ENCODE measurements at regions not wholly inside any gene's neighbourhood (a gene's known extent, or its start where the extent isn't known, plus 50 kb on each side); places are given as distances from the start of the nearest gene placed in this dataset.
"Not testable (repeated sequence)": the region's sequence is repeated elsewhere in the genome, so short reads cannot be mapped to it uniquely, and the experiment has no call there.

DNA sequence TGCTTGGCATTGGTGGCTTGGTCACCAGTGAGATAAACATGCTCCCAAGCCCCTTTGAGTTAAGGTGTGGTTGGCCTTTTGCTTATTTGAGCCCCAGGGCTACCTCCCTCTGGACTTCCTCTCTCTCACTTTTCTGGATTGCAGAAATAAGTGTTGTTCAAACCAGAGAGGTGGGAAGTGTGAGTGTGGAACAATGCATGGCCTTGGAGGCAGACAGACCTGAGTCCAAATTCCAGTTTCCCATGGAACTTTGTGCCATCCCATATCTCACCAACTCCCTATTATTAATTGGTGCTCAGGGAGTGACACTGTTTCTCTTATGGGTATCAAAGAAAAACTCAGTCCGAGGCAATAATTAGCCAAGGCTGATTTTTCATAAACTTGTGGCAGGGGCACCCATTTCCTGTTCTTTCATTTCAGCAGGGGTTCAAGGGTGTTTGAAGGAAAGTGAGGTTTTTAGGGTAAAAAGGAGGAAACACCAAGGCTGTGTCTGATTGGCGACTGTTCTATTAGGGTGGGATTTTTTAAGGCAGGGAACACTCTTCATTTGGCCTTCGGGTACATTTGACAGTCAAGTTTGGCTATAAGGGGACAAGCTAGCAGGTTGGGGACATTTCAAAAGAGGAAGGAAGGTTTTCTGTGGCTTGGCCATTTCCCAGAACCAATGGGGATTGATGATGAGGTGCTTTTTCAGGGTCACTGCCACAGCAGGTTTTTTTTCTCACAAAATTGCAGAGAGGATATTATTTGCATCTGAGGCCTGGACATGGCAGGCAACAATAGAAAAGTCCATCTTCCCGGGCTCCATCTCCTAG is 148.8 kb upstream of the NPY start:
- DNase-seq (ENCODE audit: low spot score): no peak

GRCh38 chr7:24137338-24137737 is 146.7 kb upstream of the NPY start:
- DNase-seq (ENCODE audit: low spot score): no peak

- DNase-seq (ENCODE audit: low spot score): no peak
These were observed 145.6 kb upstream of the NPY start for GRCh38 chr7:24138343-24138742.

DNA sequence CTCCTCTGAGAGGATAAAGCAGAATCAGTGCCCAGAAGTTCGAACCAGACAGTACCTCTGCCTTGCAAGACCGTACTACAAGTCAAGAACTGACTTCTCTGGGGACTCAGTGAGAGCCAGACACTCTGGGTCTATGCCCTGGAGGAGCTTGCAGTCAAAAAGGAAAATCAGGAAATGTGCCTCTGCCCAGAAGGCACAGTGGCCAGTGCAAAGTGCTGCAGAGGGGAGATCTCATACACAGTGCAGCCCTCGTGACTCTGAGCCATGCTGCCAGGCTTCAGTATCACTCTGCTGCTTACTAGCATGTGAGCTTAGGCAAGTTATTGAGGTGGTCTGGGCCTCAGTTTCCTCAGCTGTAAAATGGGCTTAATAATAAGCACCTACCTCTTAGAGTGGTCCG is 144.0 kb upstream of the NPY start:
- no peak for DNase-seq (ENCODE audit: low spot score)

- no peak for DNase-seq (ENCODE audit: low spot score)
These were observed 142.0 kb upstream of the NPY start for GRCh38 chr7:24141874-24142509.

DNA sequence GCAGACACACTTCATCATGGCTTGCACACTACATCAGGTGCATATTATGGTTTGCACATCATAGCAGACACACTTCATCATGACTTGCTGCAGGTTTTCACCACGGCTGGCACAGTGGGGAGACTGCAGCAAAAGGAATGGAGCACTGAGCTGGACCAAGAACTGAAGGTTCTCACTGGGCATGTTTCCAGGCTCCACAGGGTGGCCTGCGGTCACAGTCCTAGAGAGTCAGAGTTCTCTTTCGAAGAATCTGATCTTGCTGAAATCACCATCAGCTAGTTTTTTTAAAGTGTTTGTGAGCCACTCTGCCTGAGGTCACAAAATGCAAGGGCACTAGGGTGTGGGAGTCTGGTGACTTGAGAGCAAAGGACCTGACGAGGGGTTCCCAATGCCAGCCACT is 140.4 kb upstream of the NPY start:
- DNase-seq (ENCODE audit: low spot score): no peak

- DNase-seq (ENCODE audit: low spot score): no peak
These were observed 132.0 kb upstream of the NPY start for GRCh38 chr7:24151944-24152343.

- DNase-seq (ENCODE audit: low spot score): no peak
These were observed 131.6 kb upstream of the NPY start for GRCh38 chr7:24152356-24152755.

GRCh38 chr7:24152877-24153472 is 131.0 kb upstream of the NPY start:
- no peak for DNase-seq (ENCODE audit: low spot score)

GRCh38 chr7:24157666-24158065 is 126.3 kb upstream of the NPY start:
- DNase-seq (ENCODE audit: low spot score): peak; percentile 11

DNA sequence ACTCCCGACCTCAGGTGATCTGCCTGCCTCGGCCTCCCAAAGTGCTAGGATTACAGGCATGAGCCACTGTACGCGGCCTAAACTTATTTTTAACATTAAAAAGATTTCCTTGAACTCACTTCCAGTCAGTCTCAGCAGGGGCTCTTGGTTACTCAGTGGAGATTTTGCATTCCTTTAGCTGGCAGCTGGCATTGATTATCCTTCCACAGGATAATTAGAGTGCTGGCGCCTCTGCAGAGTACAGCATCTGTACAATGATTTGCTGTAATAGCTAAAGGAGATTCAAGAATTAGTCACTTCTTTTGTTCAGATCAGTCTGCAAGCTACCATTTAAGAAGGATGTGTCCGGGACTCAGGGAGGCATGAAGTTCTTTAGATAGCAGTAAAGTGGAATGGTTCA is 125.0 kb upstream of the NPY start:
- no peak for DNase-seq (ENCODE audit: low spot score)

DNA sequence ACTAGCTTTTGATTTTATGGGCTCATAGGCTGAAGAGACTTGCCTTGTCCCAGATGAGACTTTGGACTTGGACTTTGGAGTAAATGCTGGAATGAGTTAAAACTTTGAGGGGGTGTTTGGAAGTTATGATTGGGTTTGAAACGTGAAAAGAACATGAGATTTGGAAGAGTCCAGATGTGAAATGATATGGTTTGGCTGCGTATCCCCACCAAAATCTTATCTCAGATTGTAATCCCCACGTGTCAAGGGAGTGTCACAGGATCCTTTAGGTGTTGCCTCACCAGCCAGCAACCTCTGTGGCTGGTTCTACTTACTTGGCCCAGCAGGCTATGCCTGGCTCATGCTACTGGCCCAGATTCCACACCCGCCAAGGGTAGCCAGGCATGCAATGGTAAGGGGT is 119.6 kb upstream of the NPY start:
- DNase-seq (ENCODE audit: low spot score): no peak

DNA sequence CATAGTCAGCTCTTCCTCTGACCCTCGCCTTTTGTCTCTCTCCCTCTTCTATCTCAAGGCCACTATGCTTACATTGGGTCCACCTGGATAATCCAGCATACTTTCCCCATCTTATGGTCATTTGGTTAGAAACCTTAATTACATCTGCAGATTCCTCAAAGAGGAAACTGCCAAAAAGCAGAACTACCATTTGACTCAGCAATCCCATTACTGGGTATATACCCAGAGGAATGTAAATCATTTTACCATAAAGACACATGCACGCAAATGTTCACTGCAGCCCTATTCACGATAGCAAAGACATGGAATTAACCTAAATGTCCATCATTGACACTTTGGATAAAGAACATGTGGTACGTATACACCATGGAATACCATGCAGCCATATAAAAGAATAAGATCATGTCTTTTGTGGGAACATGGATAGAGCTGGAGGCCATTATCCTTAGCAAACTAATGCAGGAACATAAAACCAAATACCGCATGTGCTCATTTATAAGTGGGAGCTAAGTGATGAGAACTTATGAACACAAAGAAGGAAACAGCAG is 114.8 kb upstream of the NPY start:
- no peak for DNase-seq (ENCODE audit: low spot score)

GRCh38 chr7:24171951-24172350 is 112.0 kb upstream of the NPY start:
- not testable (repeated sequence) for DNase-seq (ENCODE audit: low spot score)

- DNase-seq (ENCODE audit: low spot score): no peak
These were observed 111.1 kb upstream of the NPY start for GRCh38 chr7:24172856-24173255.

DNA sequence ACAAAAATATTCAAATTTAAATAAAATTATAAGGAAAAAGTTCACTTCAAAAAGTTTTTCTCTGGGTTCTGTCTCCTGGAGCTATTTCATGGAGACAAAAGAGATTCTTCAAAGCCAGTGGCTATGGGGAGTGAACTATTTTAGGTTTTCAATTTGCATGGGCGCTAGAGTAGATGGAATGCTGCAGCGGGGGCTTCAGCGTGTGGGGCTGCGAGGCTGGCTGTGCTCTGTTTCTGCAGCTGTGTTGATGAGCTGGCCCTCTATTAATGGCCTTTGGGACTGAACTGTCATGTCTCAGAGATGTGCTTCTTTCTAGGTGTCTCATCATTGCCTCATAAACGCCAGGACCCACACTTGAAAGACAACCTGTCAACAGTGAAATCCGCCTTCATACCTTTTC is 108.4 kb upstream of the NPY start:
- DNase-seq (ENCODE audit: low spot score): no peak

- DNase-seq (ENCODE audit: low spot score): no peak
These were observed 105.0 kb upstream of the NPY start for GRCh38 chr7:24178811-24179570.

DNA sequence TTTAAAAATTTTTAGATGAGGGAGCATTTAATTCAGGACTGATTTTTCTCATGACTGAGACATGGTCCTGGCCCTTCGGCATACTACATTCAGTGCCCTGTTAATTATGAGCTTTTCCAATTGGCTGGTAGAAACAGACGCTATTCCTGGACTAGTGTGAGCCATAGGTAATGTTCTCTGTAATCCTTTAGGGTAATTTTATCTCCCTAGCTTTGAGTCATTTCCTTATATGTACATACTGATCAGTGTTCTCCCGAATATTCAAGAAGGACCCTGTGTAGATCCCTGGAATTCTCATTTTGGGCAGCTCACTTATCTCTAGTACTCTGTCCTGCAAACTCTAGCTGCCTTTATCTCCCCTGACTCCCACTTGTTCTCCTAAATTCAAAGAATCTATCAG is 92.6 kb upstream of the NPY start:
- DNase-seq (ENCODE audit: low spot score): no peak

DNA sequence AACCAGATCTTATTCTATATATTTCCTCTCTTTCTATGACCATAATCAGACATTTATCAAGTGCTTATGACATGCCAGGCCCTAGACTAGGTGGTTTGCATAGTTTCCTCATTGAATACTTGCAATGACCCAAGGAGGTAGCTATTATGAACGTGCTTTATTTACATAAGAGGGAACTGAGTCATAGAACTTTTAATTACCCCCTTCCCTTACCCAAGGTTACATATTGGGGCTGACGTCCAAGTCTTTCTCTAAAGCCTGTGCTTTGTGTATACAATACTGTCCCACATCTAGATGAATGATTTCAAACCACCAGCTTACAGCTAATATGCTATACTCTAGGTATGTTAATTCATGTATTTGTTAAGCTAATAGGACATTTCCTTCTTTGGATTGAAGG is 91.9 kb upstream of the NPY start:
- no peak for DNase-seq (ENCODE audit: low spot score)

DNA sequence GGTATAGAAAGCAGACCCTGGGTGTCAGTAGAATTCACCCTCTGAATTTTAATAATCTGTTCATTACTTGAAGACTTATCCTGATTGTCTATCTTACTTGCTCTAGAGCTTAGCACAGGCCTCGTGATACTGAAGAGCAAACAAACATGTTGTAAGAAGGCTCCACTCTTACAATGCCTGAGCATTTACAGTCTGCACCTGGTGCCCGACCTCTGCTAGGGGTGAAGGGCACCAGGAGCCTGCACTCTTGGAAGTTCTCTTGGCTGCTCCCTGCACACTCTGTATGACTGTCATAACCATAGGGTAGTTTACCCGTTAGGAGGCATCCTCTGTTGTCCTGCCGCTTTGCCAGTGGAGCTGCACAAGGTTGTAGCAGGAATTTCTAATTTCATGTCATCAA is 91.3 kb upstream of the NPY start:
- DNase-seq (ENCODE audit: low spot score): no peak

DNA sequence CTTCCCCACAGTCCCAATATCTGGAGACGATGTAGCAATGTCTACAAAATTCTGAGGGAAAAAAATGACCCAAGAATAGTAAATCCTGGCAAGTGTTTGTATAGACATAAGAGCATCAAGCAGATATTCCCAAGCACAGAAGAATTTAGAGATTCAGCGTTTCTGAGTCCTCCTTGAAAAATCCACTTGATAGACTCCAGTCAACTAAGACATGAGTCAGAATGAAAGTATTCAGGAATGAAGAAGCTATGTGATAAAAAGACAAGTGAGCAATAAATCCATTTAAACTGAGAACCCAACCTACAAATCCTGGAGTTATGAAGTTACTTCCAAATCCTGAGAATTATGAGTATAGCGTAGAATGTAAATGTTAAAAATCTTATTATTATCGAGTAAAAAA is 86.1 kb upstream of the NPY start:
- DNase-seq (ENCODE audit: low spot score): no peak

- no peak for DNase-seq (ENCODE audit: low spot score)
These were observed 84.0 kb upstream of the NPY start for GRCh38 chr7:24199978-24200377.

Measured in COLO829 (cell line).